Glutamatergic neuron (in vitro differentiated cells): ENCODE measurements at regions not wholly inside any gene's neighbourhood (a gene's known extent, or its start where the extent isn't known, plus 50 kb on each side); places are given as distances from the start of the nearest gene placed in this dataset.

ENCODE experiments used
- DNase-seq: peaks from one replicate; pipeline ENCODE4 v3.0.0; 2022
- H3K27ac Mint-ChIP-seq: one replicate; pipeline ENCODE4 v1.8.0; 2020; ENCODE audit warnings: mild to moderate bottlenecking, mixed read lengths, inconsistent platforms; ENCODE audit not compliant: unreplicated experiment
- H3K27me3 Mint-ChIP-seq: one replicate; pipeline ENCODE4 v1.8.0; 2020; ENCODE audit warnings: mild to moderate bottlenecking, moderate library complexity, mixed read lengths, inconsistent platforms; ENCODE audit not compliant: unreplicated experiment
- H3K36me3 Mint-ChIP-seq: one replicate; pipeline ENCODE4 v1.8.0; 2020; ENCODE audit warnings: mild to moderate bottlenecking, mixed read lengths, inconsistent platforms; ENCODE audit not compliant: unreplicated experiment
- H3K4me1 Mint-ChIP-seq: one replicate; pipeline ENCODE4 v1.8.0; 2020; ENCODE audit warnings: mild to moderate bottlenecking, low read depth, mixed read lengths, inconsistent platforms; ENCODE audit not compliant: unreplicated experiment
- H3K4me3 Mint-ChIP-seq: one replicate; pipeline ENCODE4 v1.8.0; 2020; ENCODE audit warnings: mild to moderate bottlenecking, mixed read lengths, inconsistent platforms; ENCODE audit not compliant: unreplicated experiment
- H3K9me3 Mint-ChIP-seq: one replicate; pipeline ENCODE4 v1.8.0; 2020; ENCODE audit warnings: mild to moderate bottlenecking, moderate library complexity, mixed read lengths, inconsistent platforms; ENCODE audit not compliant: unreplicated experiment
- TF ChIP-seq, protein P1 (sequence below): fragments of 200-600 bp; sonication (generic); IDR thresholded peaks from one replicate; pipeline ENCODE4 v1.5.0; 2021; ENCODE audit not compliant: partially characterized antibody, unreplicated experiment

DNA sequence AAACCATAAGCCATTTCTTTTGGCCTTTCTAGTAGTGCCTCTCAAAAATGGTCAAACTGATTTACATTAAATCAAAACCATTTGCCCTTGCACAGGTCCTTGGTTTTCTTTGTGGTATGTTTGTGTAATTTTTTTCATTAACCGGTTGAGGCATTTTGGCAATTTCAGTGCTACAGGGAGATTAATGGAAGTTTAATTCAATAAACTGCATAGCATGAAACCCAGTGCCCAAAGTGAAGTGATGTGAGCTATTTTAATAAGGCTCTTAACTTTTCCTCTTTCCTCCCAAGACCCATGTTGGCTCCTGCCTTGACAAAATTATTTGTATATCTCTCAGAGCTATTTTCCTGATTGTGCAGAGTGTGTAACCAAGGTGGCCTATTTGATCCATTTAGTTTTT is 326.2 kb upstream of the SEMA6A start:
- no peak overlapping the region for H3K27ac Mint-ChIP-seq
- H3K9me3 Mint-ChIP-seq, result peaks cover 1% of the 10 kb centered on the region
- H3K4me1 Mint-ChIP-seq, result no peaks in the 10 kb centered on the region
- no peak for DNase-seq
- no peak overlapping the region for H3K4me3 Mint-ChIP-seq
- peaks cover 2% of the 10 kb centered on the region for H3K27me3 Mint-ChIP-seq
- TF ChIP-seq, protein P1, sequence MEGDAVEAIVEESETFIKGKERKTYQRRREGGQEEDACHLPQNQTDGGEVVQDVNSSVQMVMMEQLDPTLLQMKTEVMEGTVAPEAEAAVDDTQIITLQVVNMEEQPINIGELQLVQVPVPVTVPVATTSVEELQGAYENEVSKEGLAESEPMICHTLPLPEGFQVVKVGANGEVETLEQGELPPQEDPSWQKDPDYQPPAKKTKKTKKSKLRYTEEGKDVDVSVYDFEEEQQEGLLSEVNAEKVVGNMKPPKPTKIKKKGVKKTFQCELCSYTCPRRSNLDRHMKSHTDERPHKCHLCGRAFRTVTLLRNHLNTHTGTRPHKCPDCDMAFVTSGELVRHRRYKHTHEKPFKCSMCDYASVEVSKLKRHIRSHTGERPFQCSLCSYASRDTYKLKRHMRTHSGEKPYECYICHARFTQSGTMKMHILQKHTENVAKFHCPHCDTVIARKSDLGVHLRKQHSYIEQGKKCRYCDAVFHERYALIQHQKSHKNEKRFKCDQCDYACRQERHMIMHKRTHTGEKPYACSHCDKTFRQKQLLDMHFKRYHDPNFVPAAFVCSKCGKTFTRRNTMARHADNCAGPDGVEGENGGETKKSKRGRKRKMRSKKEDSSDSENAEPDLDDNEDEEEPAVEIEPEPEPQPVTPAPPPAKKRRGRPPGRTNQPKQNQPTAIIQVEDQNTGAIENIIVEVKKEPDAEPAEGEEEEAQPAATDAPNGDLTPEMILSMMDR, result no peak
- no peaks in the 10 kb centered on the region for H3K36me3 Mint-ChIP-seq

DNA sequence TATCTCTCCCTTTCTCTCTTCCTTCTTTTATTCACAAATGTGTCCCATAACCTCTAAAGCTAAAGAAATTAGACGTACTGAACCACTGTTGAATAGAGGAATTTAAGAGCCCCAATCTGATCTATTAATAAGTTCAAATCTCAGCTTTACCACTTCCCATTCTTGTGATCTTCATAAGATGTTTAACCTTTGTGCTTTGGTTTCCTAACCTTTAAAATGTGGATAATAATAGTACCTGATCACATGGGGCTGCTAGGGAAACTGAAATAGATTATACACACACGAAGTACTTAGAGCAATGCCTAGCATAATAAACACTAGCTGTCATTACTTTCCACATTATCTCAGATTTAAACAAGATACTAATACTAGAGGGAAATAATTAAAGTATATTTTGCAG is 324.3 kb upstream of the SEMA6A start:
- TF ChIP-seq, protein P1, result no peak
- no peak for DNase-seq
- Mint-ChIP-seq H3K4me1 (no peaks in the 10 kb centered on the region), H3K4me3 (no peak overlapping the region), H3K36me3 (no peaks in the 10 kb centered on the region), H3K27ac (no peak overlapping the region), H3K27me3 (peaks cover 2% of the 10 kb centered on the region), H3K9me3 (peaks cover 1% of the 10 kb centered on the region)

DNA sequence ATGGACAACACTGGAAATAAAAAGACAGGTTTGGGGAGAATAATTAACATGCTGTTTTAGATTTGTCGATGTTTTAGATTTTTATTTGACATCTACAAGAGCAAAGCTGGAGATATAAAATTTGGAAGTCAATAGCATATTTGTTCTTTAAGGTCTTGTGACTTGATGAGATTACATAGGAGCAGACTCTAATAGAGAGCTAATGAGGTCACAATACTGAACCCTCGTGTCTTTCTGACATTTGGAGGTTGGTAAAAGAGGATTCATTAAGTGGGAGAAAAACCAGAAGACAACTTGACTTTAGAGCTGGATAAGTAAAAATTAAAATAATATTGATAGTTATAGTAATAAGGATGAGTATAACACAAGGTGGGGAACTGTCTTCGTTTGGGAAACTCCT is 322.7 kb upstream of the SEMA6A start:
- no peak overlapping the region for H3K27ac Mint-ChIP-seq
- H3K4me1 Mint-ChIP-seq, result no peaks in the 10 kb centered on the region
- no peaks in the 10 kb centered on the region for H3K36me3 Mint-ChIP-seq

DNA sequence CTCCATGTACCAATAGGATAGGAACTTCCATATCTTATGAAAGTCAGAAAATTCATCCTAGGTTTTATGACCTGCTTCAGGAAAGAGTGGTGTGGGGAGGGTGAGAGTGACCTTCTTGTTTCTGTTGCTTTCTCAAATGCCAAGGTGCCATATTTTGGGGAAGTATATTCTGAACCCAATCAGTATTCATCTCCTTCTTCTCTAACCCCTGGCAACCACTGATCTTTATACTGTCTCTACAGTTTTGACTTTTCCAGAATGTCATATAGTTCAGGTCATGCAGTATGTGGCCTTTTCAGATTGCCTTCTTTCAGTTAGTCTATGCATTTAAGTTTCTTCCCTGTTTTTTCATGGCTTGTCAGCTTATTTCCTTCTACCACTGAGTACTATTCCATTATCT is 321.4 kb upstream of the SEMA6A start:
- TF ChIP-seq, protein P1, result no peak
- no peak for DNase-seq
- no peak overlapping the region for H3K4me3 Mint-ChIP-seq
- no peaks in the 10 kb centered on the region for H3K9me3 Mint-ChIP-seq
- no peaks in the 10 kb centered on the region for H3K4me1 Mint-ChIP-seq
- peaks cover 2% of the 10 kb centered on the region for H3K27me3 Mint-ChIP-seq
- no peak overlapping the region for H3K27ac Mint-ChIP-seq
- no peaks in the 10 kb centered on the region for H3K36me3 Mint-ChIP-seq

More for the DNA sequence above, 322.7 kb upstream of the SEMA6A start:
- TF ChIP-seq, protein P1, result no peak
- no peak for DNase-seq
- H3K9me3 Mint-ChIP-seq, result no peaks in the 10 kb centered on the region
- H3K27me3 Mint-ChIP-seq, result peaks cover 2% of the 10 kb centered on the region
- H3K4me3 Mint-ChIP-seq, result no peak overlapping the region

DNA sequence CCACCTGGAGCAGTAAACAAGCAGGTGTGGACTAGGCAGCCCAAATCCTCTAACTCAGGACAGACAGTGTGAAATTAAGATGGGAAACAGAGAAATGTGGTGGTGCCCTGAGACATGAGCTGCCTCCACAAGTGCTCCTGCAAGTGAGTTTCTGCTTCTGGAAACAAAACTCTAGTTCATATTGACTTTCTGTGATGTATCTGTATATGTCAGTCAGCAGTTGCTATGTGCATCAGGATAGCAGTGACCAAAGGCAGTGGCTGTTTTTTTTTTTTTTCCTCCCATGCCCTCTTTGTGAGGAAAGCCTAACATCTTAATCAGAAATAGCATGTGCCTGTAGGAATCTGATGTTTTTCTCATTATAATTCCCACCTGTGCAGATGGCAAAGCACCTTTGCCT is 318.4 kb upstream of the SEMA6A start:
- TF ChIP-seq, protein P1, result no peak
- no peak overlapping the region for H3K27ac Mint-ChIP-seq
- H3K9me3 Mint-ChIP-seq, result no peaks in the 10 kb centered on the region
- no peaks in the 10 kb centered on the region for H3K4me1 Mint-ChIP-seq
- no peak for DNase-seq
- no peaks in the 10 kb centered on the region for H3K27me3 Mint-ChIP-seq
- no peak overlapping the region for H3K4me3 Mint-ChIP-seq
- no peaks in the 10 kb centered on the region for H3K36me3 Mint-ChIP-seq
